A673 (cell line): ENCODE measurements at regions not wholly inside any gene's neighbourhood (a gene's known extent, or its start where the extent isn't known, plus 50 kb on each side); places are given as distances from the start of the nearest gene placed in this dataset.
A peak's percentile ranks its signal among the peaks of the same experiment; 100 is the strongest.

Experiments used
- BruUV-seq: library from RNA; stranded (reverse); fragments of 400-500 nt; replicated peaks from 2 replicates; lab custom pipeline; 2021; lab: Mats Ljungman, UMichigan
- CTCF ChIA-PET: fragments of 300-600 bp; sonication (Branson Sonifier 250); formaldehyde crosslinking; loops from one replicate; lab custom pipeline; 2022; ENCODE audit warnings: antibody characterized with exemption; lab: Charles Lee
- POLR2A ChIA-PET: fragments of 300-600 bp; sonication (Branson Sonifier 250); formaldehyde crosslinking; loops from one replicate; lab custom pipeline; 2022; ENCODE audit warnings: antibody characterized with exemption; ENCODE audit not compliant: low non-redundant PET; lab: Charles Lee
- DNase-seq: peaks from one replicate; pipeline ENCODE4 v3.0.0-alpha.2; 2015; ENCODE audit warnings: low spot score
- H3K27ac ChIP-seq: fragments of 200-600 bp; sonication (generic); 2 replicates; pipeline ENCODE4 v1.5.1; 2016; ENCODE audit warnings: mixed run types, low read depth, mild to moderate bottlenecking, mixed read lengths, antibody characterized with exemption, low read length; ENCODE audit not compliant: poor library complexity, severe bottlenecking
- H3K27me3 ChIP-seq: fragments of 200-600 bp; sonication (generic); replicated peaks from 2 replicates; pipeline ENCODE4 v1.6.1; 2017; ENCODE audit warnings: mixed run types, low read depth, mild to moderate bottlenecking, mixed read lengths, antibody characterized with exemption, low read length; ENCODE audit not compliant: insufficient read depth, poor library complexity
- H3K36me3 ChIP-seq: fragments of 200-600 bp; sonication (generic); 2 replicates; pipeline ENCODE4 v1.6.1; 2016; ENCODE audit warnings: mixed run types, mild to moderate bottlenecking, mixed read lengths, antibody characterized with exemption, low read length; ENCODE audit not compliant: insufficient read depth, poor library complexity, severe bottlenecking
- H3K4me1 ChIP-seq: fragments of 200-600 bp; sonication (generic); 2 replicates; pipeline ENCODE4 v1.6.1; 2017; ENCODE audit warnings: mixed run types, mild to moderate bottlenecking, mixed read lengths, antibody characterized with exemption, low read length; ENCODE audit not compliant: insufficient read depth, poor library complexity, severe bottlenecking
- H3K4me3 ChIP-seq: fragments of 200-600 bp; sonication (generic); 2 replicates; pipeline ENCODE4 v1.5.1; 2016; ENCODE audit warnings: low read depth, mixed run types, mild to moderate bottlenecking, mixed read lengths, low read length; ENCODE audit not compliant: poor library complexity, severe bottlenecking
- H3K9me3 ChIP-seq: fragments of 200-600 bp; sonication (generic); 2 replicates; pipeline ENCODE4 v1.6.1; 2016; ENCODE audit warnings: mixed run types, low read depth, mild to moderate bottlenecking, mixed read lengths, antibody characterized with exemption, low read length; ENCODE audit not compliant: poor library complexity, severe bottlenecking
- EZH2 ChIP-seq: fragments of 200-600 bp; sonication (generic); IDR thresholded peaks from 2 replicates; pipeline ENCODE4 v1.6.1; 2017; ENCODE audit warnings: borderline replicate concordance, low read depth, mild to moderate bottlenecking, mixed read lengths, antibody characterized with exemption, low read length; ENCODE audit not compliant: poor library complexity, severe bottlenecking
- intact Hi-C: fragments of 100-400 bp; cut with micrococcal nuclease; formaldehyde crosslinking; loops from one replicate; pipeline ENCODE4 v1.10.0; 2022; ENCODE audit not compliant: unreplicated experiment
- TF ChIP-seq, protein P1 (sequence below): fragments of 300-800, 200-600 bp; sonication (generic); conservative IDR thresholded peaks from 2 replicates; pipeline ENCODE4 v1.5.1; 2017; ENCODE audit warnings: low read depth, mild to moderate bottlenecking, antibody characterized with exemption, low read length, moderate library complexity, mixed read lengths

DNA sequence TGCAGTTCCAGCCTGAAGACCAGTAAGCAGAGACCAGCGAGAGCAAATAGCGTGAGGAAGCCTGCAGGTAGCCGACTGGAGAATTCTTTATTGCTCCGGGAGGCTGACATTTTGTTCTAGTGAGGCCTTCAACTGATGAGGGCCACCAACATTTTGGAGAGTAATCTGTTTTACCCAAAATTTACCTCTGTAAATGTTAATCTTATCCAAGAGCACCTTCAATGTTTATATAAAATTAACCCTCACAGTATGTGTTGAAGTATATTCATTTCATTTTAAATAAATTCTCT lies 546.4 kb upstream of the SLITRK5 start:
- CTCF ChIA-PET = no interaction called here
- Histone ChIP-seq H3K27ac (no peak overlapping the region), H3K36me3 (no peaks in the 10 kb centered on the region), H3K9me3 (no peaks in the 10 kb centered on the region), H3K4me1 (peaks cover 12% of the 10 kb centered on the region), H3K4me3 (no peak overlapping the region), H3K27me3 (no peaks in the 10 kb centered on the region)
- BruUV-seq = no TSS peak
- intact Hi-C loops = no loop called here
- no peak for DNase-seq
- TF ChIP-seq EZH2 = no peak
- TF ChIP-seq, protein P1, sequence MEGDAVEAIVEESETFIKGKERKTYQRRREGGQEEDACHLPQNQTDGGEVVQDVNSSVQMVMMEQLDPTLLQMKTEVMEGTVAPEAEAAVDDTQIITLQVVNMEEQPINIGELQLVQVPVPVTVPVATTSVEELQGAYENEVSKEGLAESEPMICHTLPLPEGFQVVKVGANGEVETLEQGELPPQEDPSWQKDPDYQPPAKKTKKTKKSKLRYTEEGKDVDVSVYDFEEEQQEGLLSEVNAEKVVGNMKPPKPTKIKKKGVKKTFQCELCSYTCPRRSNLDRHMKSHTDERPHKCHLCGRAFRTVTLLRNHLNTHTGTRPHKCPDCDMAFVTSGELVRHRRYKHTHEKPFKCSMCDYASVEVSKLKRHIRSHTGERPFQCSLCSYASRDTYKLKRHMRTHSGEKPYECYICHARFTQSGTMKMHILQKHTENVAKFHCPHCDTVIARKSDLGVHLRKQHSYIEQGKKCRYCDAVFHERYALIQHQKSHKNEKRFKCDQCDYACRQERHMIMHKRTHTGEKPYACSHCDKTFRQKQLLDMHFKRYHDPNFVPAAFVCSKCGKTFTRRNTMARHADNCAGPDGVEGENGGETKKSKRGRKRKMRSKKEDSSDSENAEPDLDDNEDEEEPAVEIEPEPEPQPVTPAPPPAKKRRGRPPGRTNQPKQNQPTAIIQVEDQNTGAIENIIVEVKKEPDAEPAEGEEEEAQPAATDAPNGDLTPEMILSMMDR = no peak
- POLR2A ChIA-PET = no interaction called here

DNA sequence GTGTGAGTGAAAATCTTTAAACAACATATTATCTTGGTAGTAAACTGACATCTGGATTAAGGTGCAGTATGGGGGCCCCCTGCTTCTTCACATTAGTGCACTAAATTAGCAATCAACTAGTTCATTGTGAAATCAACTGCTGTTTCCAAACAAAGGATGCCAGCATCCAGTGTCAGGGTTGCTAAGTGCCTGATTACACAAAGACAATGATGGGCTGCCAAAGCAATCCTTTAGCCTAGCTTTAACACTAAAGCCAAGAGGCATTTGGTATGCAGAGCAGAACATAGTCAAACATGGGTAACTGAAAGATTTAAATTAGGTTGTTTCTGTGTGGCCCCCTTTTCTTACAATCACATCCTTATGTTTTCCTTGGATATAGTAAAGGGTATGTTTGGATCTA lies 543.1 kb upstream of the SLITRK5 start:
- CTCF ChIA-PET = no interaction called here
- H3K36me3 ChIP-seq = no peaks in the 10 kb centered on the region
- no peak overlapping the region for H3K4me3 ChIP-seq
- DNase-seq = peak; percentile 22
- no peaks in the 10 kb centered on the region for H3K27me3 ChIP-seq
- peaks cover 12% of the 10 kb centered on the region for H3K4me1 ChIP-seq
- H3K27ac ChIP-seq = no peak overlapping the region
- no TSS peak for BruUV-seq
- TF ChIP-seq EZH2 = no peak
- TF ChIP-seq, protein P1 = no peak
- H3K9me3 ChIP-seq = no peaks in the 10 kb centered on the region
- intact Hi-C loops = no loop called here
- POLR2A ChIA-PET = no interaction called here

DNA sequence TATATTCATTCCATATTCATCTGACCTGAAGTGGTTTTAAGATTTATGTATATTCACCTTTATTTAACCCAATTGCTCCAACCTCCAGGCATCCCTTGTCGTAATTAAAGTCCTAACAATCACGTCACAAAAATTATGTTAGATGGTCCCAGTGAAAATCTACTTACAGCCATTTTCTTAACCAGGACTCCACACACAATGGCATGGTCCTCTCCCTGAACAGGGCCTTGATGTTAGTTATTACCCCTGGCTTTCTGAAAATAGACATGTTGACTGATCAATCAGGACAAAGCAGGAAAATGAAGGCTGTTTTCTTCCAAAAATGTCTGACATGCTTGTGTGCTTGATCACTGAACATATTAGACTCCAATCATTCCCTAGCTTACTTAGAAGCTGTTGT lies 542.7 kb upstream of the SLITRK5 start:
- DNase-seq = no peak
- TF ChIP-seq, protein P1 = no peak
- no peak for TF ChIP-seq EZH2
- Histone ChIP-seq H3K4me1 (peaks cover 12% of the 10 kb centered on the region), H3K27ac (no peak overlapping the region), H3K4me3 (no peak overlapping the region), H3K36me3 (no peaks in the 10 kb centered on the region), H3K9me3 (no peaks in the 10 kb centered on the region), H3K27me3 (no peaks in the 10 kb centered on the region)
- BruUV-seq = no TSS peak
- intact Hi-C loops = no loop called here
- POLR2A ChIA-PET = no interaction called here
- CTCF ChIA-PET = no interaction called here
